ENCODE measurements at regions not wholly inside any gene's neighbourhood (a gene's known extent, or its start where the extent isn't known, plus 50 kb on each side); places are given as distances from the start of the nearest gene placed in this dataset.

DNA sequence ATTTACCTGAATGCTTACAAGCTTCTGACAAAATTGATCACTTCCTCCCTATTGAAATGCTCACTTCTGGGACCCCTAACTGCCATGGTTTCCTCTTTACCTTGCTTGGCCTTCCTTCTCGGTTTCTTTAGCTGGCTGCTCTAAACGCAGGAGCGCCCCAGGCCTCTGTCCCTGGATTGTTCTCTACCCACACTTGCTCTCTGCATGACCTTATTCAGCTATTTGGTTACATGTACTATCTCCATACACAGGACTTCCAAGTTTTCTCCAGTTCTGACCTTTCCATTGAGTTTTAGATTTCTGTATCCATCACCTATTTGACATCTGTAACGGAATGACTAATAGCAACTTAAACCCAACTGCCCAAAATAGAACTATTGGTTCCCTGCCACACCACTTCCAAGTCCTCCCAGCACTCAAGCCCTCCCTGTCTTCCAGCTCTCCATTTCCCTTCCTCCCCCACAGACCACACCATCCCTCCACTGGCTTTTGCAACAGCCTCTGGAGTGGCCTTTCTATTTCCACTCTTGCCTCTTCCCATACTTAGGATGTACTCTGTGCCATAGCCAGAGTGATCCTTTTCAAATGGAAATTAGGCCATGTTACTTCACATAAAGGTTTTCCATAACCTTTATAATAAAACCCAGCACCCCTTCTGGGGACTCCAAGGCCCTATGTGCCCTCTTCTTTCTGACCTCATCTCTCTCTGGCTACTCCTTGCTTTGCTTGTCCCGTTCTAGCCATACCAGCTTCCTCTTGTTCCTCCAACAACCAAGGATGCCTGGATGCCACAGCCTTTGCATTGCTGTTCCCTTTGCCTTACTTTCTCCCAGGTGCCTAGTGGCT is 202.2 kb downstream of the AEBP2 start:
- Histone ChIP-seq H3K27me3 (ENCODE audit: control insufficient read depth, insufficient read depth, low read length) (no peaks in the 10 kb centered on the region), H3K4me3 (ENCODE audit: low read depth, low read length) (no peak overlapping the region), H3K36me3 (ENCODE audit: control insufficient read depth, insufficient read depth, low read length) (no peaks in the 10 kb centered on the region)
- no peak for DNase-seq (ENCODE audit: low read depth)
- TF ChIP-seq, protein P1, sequence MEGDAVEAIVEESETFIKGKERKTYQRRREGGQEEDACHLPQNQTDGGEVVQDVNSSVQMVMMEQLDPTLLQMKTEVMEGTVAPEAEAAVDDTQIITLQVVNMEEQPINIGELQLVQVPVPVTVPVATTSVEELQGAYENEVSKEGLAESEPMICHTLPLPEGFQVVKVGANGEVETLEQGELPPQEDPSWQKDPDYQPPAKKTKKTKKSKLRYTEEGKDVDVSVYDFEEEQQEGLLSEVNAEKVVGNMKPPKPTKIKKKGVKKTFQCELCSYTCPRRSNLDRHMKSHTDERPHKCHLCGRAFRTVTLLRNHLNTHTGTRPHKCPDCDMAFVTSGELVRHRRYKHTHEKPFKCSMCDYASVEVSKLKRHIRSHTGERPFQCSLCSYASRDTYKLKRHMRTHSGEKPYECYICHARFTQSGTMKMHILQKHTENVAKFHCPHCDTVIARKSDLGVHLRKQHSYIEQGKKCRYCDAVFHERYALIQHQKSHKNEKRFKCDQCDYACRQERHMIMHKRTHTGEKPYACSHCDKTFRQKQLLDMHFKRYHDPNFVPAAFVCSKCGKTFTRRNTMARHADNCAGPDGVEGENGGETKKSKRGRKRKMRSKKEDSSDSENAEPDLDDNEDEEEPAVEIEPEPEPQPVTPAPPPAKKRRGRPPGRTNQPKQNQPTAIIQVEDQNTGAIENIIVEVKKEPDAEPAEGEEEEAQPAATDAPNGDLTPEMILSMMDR (IDR thresholded peaks at IDR 0.05; ENCODE audit: insufficient read depth, low read length, poor library complexity, severe bottlenecking) = no peak

DNA sequence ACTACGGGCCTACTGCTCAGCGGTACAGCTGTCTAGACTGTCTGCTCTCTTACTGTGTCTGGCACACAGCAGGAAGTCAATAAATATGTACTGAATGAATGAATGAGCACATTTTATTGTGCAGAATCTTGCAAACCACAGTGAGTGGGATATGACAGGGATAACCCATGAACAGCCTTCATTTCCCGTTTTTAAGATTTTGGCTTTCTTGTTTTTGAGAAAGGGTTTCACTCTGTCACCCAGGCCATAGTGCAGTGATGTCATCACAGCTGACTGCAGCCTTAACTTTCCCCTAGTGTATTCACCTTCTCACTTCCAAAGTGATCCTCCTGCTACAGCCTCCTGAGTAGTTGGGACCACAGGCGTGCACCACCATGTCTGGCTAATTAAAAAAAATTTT is 203.1 kb downstream of the AEBP2 start:
- Histone ChIP-seq H3K27me3 (ENCODE audit: control insufficient read depth, insufficient read depth, low read length) (no peaks in the 10 kb centered on the region), H3K36me3 (ENCODE audit: control insufficient read depth, insufficient read depth, low read length) (no peaks in the 10 kb centered on the region), H3K4me3 (ENCODE audit: low read depth, low read length) (no peak overlapping the region)
- DNase-seq (ENCODE audit: low read depth) = no peak
- TF ChIP-seq, protein P1 (IDR thresholded peaks at IDR 0.05; ENCODE audit: insufficient read depth, low read length, poor library complexity, severe bottlenecking) = no peak

DNA sequence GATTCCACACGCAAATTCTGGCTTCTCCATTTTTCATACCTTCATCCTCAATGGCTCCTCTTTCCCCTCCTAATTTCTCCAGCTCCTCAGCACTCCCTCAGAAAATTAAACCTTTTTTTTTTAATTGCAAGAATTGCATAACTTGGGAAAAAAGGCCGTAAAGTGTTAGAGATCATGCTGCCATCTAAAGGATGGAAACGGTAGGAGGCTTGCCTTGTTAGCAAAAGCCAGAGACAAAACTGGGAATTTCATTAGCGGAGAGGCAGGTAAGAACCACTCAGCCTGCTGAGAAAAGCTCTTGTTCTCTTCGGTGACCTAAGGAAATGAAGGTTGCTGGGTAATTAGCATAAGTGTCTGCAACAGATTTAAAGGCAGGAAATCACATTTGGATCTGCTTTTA is 204.3 kb downstream of the AEBP2 start:
- peak; percentile 19 for DNase-seq (ENCODE audit: low read depth)
- TF ChIP-seq, protein P1 (IDR thresholded peaks at IDR 0.05; ENCODE audit: insufficient read depth, low read length, poor library complexity, severe bottlenecking) = peak; percentile 62
- H3K36me3 ChIP-seq (ENCODE audit: control insufficient read depth, insufficient read depth, low read length) = no peaks in the 10 kb centered on the region

DNA sequence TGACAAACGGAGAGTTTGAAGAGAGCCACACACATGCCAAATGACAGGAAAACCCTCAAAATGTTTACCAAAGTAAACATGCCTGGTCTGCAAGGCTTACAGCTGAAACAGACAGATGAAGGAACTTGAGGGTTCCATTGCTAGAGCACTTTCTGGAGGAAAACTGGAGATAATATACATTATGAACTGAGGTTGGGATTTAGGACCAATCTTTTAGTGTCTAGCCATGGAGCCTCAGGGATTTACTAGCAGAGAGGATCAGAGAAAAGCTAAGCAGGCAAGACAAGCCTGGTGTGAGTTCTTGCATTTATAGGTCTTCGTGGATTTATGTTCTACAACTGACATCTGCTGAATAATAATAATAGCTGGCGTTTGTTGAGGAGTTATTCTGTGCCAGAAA is 205.3 kb downstream of the AEBP2 start:
- no peaks in the 10 kb centered on the region for H3K36me3 ChIP-seq (ENCODE audit: control insufficient read depth, insufficient read depth, low read length)
- DNase-seq (ENCODE audit: low read depth) = no peak
- H3K4me3 ChIP-seq (ENCODE audit: low read depth, low read length) = no peak overlapping the region
- TF ChIP-seq, protein P1 (IDR thresholded peaks at IDR 0.05; ENCODE audit: insufficient read depth, low read length, poor library complexity, severe bottlenecking) = no peak
- no peaks in the 10 kb centered on the region for H3K27me3 ChIP-seq (ENCODE audit: control insufficient read depth, insufficient read depth, low read length)

More for the DNA sequence above, 204.3 kb downstream of the AEBP2 start:
- H3K4me3 ChIP-seq (ENCODE audit: low read depth, low read length) = no peak overlapping the region
- H3K27me3 ChIP-seq (ENCODE audit: control insufficient read depth, insufficient read depth, low read length) = no peaks in the 10 kb centered on the region

DNA sequence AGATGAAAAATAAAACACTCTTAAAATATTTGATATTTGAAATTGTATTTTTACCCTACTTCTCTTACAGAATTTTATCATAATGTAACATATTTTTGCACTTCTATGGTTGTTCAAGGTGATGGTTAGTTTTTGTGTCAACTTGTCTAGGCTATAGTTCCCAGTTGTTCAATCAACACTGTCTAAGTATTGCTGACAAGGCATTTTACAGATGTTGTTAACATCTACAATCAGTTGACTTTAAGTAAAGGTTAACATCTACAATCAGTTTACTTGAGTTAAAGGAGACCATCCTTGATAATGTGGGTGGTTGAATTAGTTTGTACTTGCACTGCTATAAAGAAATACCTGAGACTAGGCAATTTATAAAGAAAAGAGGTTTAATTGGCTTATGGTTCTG is 206.5 kb downstream of the AEBP2 start:
- Histone ChIP-seq H3K36me3 (ENCODE audit: control insufficient read depth, insufficient read depth, low read length) (no peaks in the 10 kb centered on the region), H3K4me3 (ENCODE audit: low read depth, low read length) (no peak overlapping the region), H3K27me3 (ENCODE audit: control insufficient read depth, insufficient read depth, low read length) (no peaks in the 10 kb centered on the region)
- TF ChIP-seq, protein P1 (IDR thresholded peaks at IDR 0.05; ENCODE audit: insufficient read depth, low read length, poor library complexity, severe bottlenecking) = no peak
- no peak for DNase-seq (ENCODE audit: low read depth)

DNA sequence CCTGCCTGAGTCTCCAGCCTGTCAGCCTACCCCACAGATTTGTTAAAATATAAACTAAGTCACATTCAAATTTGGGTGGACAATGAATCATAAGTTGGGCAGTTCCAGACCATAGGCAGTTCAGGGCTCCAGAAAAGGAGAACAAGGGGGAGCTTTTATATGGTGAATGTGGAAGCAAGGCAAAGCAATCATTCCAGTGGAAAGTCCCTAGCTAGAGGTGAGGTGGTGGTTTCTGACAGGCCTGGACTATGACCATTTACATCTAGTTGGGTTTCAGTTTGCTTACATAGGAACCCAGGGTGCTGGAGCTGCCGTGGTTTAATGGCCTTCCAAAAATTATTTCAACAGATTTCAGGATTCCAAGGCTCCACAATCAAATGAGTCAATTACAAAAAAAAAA is 207.3 kb downstream of the AEBP2 start:
- Histone ChIP-seq H3K36me3 (ENCODE audit: control insufficient read depth, insufficient read depth, low read length) (no peaks in the 10 kb centered on the region), H3K4me3 (ENCODE audit: low read depth, low read length) (no peak overlapping the region), H3K27me3 (ENCODE audit: control insufficient read depth, insufficient read depth, low read length) (no peaks in the 10 kb centered on the region)
- no peak for DNase-seq (ENCODE audit: low read depth)
- TF ChIP-seq, protein P1 (IDR thresholded peaks at IDR 0.05; ENCODE audit: insufficient read depth, low read length, poor library complexity, severe bottlenecking) = no peak

Measured in kidney epithelial cell (primary cell).